Brain microvascular endothelial cell (primary cell): ENCODE measurements at regions not wholly inside any gene's neighbourhood (a gene's known extent, or its start where the extent isn't known, plus 50 kb on each side); places are given as distances from the start of the nearest gene placed in this dataset.
"Not testable (repeated sequence)": the region's sequence is repeated elsewhere in the genome, so short reads cannot be mapped to it uniquely, and the experiment has no call there.

Experiments
- DNase-seq: peaks from one replicate; pipeline ENCODE4 v3.0.0-alpha.2; 2020
- H3K27ac ChIP-seq: fragments of 250-450 bp; sonication (Bioruptor Pico); 2 replicates; pipeline ENCODE4 v1.5.1; 2020; ENCODE audit warnings: mild to moderate bottlenecking, moderate library complexity
- H3K27me3 ChIP-seq: fragments of 250-450 bp; sonication (Bioruptor Pico); replicated peaks from 2 replicates; pipeline ENCODE4 v1.5.1; 2020; ENCODE audit warnings: mild to moderate bottlenecking
- H3K36me3 ChIP-seq: fragments of 250-450 bp; sonication (Bioruptor Pico); replicated peaks from 2 replicates; pipeline ENCODE4 v1.5.1; 2020; ENCODE audit warnings: mild to moderate bottlenecking
- H3K4me3 ChIP-seq: 2 replicates; pipeline ENCODE4 v1.5.1; 2011; ENCODE audit warnings: low read depth, mild to moderate bottlenecking, control low read depth, low read length, moderate library complexity
- in situ Hi-C: cut with HindIII; loops from 2 replicates; pipeline ENCODE4 v1.10.0; 2017; ENCODE audit warnings: low sequenced_read_pairs, low pct_ligation_motif_present
- TF ChIP-seq, protein P1 (sequence below): IDR thresholded peaks from 2 replicates; pipeline ENCODE4 v1.5.1; 2011; ENCODE audit warnings: low read depth, mild to moderate bottlenecking, moderate library complexity, low read length, control low read depth, inconsistent platforms; ENCODE audit errors: missing control alignments

DNA sequence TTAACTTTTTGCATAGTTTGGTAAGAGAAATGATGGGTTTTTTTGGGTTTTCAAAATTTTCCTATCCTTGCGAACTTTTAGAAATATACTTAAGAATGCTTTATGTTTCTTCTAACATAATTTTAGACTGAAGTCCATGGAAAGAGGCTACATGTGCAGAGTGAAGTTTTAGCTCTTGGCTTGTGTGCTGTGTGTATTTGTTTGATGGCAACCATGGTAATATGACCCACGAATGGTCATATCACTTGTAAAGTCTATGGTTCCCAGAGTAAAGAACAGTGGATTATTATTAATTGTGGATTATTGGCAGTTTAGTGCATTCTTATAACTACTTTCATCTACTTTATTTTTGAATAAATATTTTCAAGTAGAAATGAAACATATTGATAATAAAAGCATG is 124.0 kb upstream of the GOLGA6L4 start:
- in situ Hi-C loops: no loop called here
- no peak for DNase-seq
- TF ChIP-seq, protein P1, sequence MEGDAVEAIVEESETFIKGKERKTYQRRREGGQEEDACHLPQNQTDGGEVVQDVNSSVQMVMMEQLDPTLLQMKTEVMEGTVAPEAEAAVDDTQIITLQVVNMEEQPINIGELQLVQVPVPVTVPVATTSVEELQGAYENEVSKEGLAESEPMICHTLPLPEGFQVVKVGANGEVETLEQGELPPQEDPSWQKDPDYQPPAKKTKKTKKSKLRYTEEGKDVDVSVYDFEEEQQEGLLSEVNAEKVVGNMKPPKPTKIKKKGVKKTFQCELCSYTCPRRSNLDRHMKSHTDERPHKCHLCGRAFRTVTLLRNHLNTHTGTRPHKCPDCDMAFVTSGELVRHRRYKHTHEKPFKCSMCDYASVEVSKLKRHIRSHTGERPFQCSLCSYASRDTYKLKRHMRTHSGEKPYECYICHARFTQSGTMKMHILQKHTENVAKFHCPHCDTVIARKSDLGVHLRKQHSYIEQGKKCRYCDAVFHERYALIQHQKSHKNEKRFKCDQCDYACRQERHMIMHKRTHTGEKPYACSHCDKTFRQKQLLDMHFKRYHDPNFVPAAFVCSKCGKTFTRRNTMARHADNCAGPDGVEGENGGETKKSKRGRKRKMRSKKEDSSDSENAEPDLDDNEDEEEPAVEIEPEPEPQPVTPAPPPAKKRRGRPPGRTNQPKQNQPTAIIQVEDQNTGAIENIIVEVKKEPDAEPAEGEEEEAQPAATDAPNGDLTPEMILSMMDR: no peak
- Histone ChIP-seq H3K27me3 (no peaks in the 10 kb centered on the region), H3K36me3 (no peaks in the 10 kb centered on the region), H3K27ac (no peak overlapping the region), H3K4me3 (no peak overlapping the region)

DNA sequence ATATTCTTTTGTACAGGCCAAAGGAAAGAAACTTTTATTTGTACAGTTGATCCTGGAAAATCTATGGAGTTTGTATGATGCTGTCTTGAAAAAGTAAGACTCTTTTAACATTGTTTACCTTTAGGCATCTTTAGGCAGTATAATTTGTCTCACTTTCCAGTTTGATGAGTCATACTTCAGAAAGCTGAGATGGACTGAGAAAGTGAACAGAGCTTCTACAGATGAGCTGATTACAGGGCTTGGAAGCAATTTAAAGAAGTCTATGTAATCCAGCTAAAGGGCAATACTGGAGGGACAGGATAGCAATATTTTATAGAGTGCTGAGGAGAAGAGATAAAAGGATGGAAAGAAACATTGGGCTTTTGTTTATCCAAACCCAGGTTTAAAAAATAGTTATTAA is 123.5 kb upstream of the GOLGA6L4 start:
- in situ Hi-C loops: no loop called here
- TF ChIP-seq, protein P1: no peak

DNA sequence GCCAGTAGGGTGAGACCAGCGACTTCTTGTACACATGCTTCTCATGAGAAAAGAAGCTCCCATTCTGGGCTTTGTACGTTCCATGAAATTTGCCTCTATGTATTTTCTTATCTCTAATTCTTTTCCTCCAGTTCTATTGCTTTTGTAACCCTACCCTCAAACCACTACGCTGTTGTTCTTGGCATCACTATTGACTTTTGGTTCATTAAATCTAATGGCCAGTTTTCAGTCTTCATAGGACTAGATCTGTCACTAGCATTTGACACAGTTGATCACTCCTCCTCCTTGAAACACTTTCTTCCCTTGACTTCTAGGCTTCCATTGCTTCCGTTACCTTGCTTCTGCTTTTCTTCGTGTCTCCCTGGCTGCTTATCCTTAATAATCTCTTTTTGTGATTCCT is 121.7 kb upstream of the GOLGA6L4 start:
- Histone ChIP-seq H3K27ac (no peak overlapping the region), H3K36me3 (no peaks in the 10 kb centered on the region), H3K4me3 (no peak overlapping the region), H3K27me3 (no peaks in the 10 kb centered on the region)
- TF ChIP-seq, protein P1: no peak
- in situ Hi-C loops: no loop called here
- DNase-seq: peak; percentile 13

More for the DNA sequence above, 123.5 kb upstream of the GOLGA6L4 start:
- Histone ChIP-seq H3K4me3 (no peak overlapping the region), H3K27ac (no peak overlapping the region), H3K27me3 (no peaks in the 10 kb centered on the region), H3K36me3 (no peaks in the 10 kb centered on the region)
- DNase-seq: no peak

DNA sequence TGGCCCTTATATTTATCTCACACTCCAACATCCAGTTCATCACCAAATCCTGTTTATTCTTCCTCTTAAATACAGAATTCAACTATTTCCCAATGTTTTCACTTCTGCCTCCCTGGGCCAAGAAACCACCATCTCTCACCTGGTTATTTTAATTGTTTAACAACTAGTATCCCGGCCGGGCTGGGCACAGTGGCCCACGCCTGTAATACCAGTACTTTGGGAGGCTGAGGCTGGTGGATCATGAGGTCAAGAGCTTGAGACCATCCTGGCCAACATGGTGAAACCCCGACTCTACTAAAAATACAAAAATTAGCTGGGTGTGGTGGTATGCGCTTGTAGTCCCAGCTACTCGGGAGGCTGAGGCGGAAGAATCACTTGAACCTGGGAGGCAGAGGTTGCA is 120.9 kb upstream of the GOLGA6L4 start:
- H3K27me3 ChIP-seq, in situ Hi-C loops, DNase-seq, H3K36me3 ChIP-seq, H3K27ac ChIP-seq, H3K4me3 ChIP-seq: not testable (repeated sequence)

DNA sequence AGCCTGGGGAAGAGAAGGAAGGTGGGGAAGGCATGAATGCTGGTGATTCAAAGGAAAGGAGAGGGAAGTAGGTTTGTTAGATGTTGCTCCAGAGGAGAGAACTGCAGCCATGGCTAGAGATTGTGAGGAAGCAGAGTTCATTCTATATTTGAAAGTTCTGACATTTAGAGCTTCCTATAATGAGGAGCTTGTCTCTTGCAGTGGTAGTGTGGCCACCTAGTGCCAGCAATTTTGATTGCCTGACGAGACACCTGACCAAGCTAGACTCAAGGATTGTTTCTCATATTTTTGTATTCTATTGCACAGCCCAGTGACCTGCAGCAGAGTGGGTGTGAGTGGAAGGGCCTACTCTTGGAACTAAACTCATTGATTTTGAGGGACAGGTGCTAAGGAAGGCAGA is 116.2 kb upstream of the GOLGA6L4 start:
- H3K27me3 ChIP-seq, H3K27ac ChIP-seq, H3K36me3 ChIP-seq, H3K4me3 ChIP-seq, in situ Hi-C loops, DNase-seq: not testable (repeated sequence)
- TF ChIP-seq, protein P1: peak; percentile 15

DNA sequence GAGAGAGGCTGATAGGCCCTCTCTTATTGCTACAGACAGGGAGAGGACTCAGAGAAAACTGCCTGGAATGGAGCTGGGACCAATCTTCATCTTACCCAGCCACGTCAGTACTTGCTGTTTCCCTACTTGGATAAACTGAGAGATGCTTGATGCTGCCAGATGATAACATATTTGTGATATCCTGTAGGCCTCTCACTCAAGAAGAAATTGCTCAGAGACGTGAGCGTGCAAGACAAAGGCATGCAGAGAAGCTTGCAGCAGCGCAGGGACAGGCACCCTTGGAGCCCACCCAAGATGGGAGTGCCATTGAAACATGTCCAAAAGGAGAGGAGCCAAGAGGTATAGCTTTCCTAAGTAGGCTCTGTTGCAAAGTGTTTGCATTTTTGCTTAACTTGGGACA is 114.7 kb upstream of the GOLGA6L4 start:
- H3K36me3 ChIP-seq, H3K4me3 ChIP-seq, DNase-seq, in situ Hi-C loops, H3K27ac ChIP-seq, H3K27me3 ChIP-seq: not testable (repeated sequence)

DNA sequence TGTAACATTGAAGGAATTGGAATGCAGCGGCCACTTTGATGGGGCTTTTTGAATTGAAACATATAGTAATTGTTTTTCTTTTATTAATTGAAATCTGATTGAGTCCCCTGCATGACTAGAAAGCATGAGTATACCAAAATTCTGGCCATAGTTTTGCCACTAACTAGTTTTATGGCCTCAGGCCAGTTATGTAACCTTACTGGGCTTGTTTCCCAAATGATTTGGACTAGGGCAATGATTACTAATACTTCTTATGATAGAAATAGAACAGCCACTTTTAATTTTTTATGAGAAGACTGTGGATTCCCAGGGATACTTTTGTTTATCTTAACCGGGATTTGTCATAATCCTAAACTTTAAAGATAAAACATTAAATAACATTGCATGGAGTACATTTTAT is 106.9 kb upstream of the GOLGA6L4 start:
- H3K27ac ChIP-seq, in situ Hi-C loops, H3K36me3 ChIP-seq, H3K4me3 ChIP-seq, DNase-seq, H3K27me3 ChIP-seq: not testable (repeated sequence)

DNA sequence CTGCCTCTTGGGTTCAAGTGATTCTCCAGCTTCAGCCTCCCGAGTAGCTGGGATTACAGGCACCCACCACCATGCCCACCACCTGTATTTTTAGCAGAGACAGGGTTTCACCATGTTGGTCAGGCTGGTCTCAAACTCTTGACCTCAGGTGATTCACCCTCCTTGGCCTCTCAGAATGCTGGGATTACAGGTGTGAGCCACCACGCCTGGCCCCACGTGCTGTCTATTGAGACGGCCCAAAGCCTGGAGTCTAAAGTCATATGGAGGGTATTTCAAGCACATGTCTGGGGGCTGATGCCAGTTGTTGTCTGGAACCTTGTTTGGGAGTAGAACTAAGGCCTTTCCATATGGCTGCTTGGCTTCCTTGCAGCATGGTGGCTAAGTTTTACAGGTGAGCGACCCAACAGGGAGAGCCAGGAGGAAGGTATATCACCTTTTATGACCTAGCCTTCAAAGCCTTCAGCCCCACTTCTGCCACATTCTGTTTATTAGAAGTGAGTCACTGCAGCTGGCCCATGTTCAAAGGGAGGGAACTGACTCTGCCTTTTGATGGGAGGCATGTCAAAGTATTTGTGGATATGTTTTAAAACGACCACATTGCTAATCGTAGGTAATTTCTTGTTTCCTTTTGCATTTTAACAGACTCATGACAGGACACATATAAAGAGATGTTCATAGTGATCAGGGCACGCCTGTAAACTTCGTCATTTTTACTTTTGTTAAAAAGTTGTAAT is 105.3 kb upstream of the GOLGA6L4 start:
- DNase-seq, H3K4me3 ChIP-seq, H3K27me3 ChIP-seq, in situ Hi-C loops, H3K27ac ChIP-seq, H3K36me3 ChIP-seq: not testable (repeated sequence)

DNA sequence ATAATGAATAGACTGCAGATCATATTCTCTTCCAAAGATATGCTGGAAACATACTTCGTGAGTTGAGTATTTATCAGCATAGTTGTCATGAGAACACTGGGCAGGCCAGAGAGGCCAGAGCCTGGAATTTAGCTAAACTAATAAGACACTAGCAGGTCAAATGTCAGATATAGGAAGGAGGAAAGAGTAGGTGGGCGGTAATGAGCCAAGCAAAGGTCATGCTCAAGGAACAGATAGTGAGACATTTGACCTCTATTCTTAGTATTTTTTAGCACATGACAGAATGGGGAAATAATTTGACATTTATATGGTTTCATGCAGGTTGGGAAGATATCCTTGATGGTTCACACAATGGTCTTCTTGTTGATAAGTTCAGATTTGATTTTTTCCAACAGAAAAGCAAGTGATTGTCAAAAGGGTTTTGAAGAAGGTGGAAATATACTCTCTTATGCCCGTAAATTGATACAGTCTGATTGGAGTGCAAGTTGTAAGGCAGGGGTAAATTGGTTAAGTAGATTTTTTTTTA is 99.6 kb upstream of the GOLGA6L4 start:
- H3K36me3 ChIP-seq, H3K27me3 ChIP-seq, H3K4me3 ChIP-seq, in situ Hi-C loops, DNase-seq, H3K27ac ChIP-seq: not testable (repeated sequence)
